H1 (cell line): ENCODE measurements at regions not wholly inside any gene's neighbourhood (a gene's known extent, or its start where the extent isn't known, plus 50 kb on each side); places are given as distances from the start of the nearest gene placed in this dataset.

Experiments used
- CTCF ChIA-PET: fragments of 300-600 bp; sonication (Branson Sonifier 250); formaldehyde crosslinking; loops from one replicate; lab custom pipeline; 2021; ENCODE audit not compliant: partially characterized antibody; lab: Charles Lee
- POLR2A ChIA-PET: fragments of 300-600 bp; sonication (Branson Sonifier 250); formaldehyde crosslinking; loops from one replicate; lab custom pipeline; 2021; ENCODE audit warnings: inconsistent platforms; ENCODE audit not compliant: partially characterized antibody; lab: Charles Lee
- DNase-seq, 2 experiments: peaks; one replicate each; pipeline versions ENCODE4 v3.0.0 to v3.0.0-alpha.2; 2010 to 2022; ENCODE audit warnings: low spot score in 2 of 2, low read depth in 1 of 2, mixed read lengths in 1 of 2
- FAIRE-seq: peaks from 2 replicates; lab custom pipeline; 2011; peaks lifted over from hg19 to GRCh38; lab: Jason Lieb, UNC
- H2AFZ ChIP-seq: 2 replicates; pipeline ENCODE4 v1.8.1; 2012; ENCODE audit warnings: low read length, inconsistent platforms
- H2AK5ac ChIP-seq: 2 replicates; pipeline ENCODE4 v1.6.1; 2013; ENCODE audit warnings: low read depth, low read length
- H2BK120ac ChIP-seq: replicated peaks from 2 replicates; pipeline ENCODE3; 2013; ENCODE audit warnings: low read depth, low read length, inconsistent platforms
- H2BK12ac ChIP-seq: 2 replicates; pipeline ENCODE4 v1.6.1; 2013; ENCODE audit warnings: low read depth, low read length
- H2BK15ac ChIP-seq: 2 replicates; pipeline ENCODE4 v1.6.1; 2013; ENCODE audit warnings: low read length
- H2BK20ac ChIP-seq: 2 replicates; pipeline ENCODE4 v1.6.1; 2013; ENCODE audit warnings: low read length
- H2BK5ac ChIP-seq: 2 replicates; pipeline ENCODE4 v1.6.1; 2013; ENCODE audit warnings: low read depth, low read length
- H3K14ac ChIP-seq: 2 replicates; pipeline ENCODE4 v1.6.1; 2013; ENCODE audit warnings: inconsistent platforms; ENCODE audit not compliant: insufficient read length
- H3K18ac ChIP-seq: 2 replicates; pipeline ENCODE4 v1.6.1; 2013; ENCODE audit warnings: low read length; ENCODE audit errors: extremely low read depth
- H3K23ac ChIP-seq: 2 replicates; pipeline ENCODE4 v1.6.1; 2013; ENCODE audit warnings: inconsistent platforms; ENCODE audit not compliant: insufficient read length
- H3K23me2 ChIP-seq: 2 replicates; pipeline ENCODE4 v1.6.1; 2013; ENCODE audit warnings: low read depth, low read length
- H3K27ac ChIP-seq: 2 replicates; pipeline ENCODE4 v1.6.1; 2011; ENCODE audit warnings: low read depth, low read length, inconsistent platforms
- H3K27me3 ChIP-seq, 4 experiments: replicated peaks in 1 of 4; 1 replicate in 1 of 4; 2 replicates in 3 of 4; pipeline versions ENCODE4 v1.6.1 to v1.8.1; 2011 to 2013; ENCODE audit warnings: low read length in 3 of 4, mild to moderate bottlenecking in 3 of 4, inconsistent platforms in 2 of 4, mixed read lengths in 2 of 4, moderate library complexity in 1 of 4; ENCODE audit not compliant: control insufficient read depth in 3 of 4, insufficient read depth in 3 of 4; ENCODE audit errors: extremely low read depth in 1 of 4
- H3K36me3 ChIP-seq, 4 experiments: 2 replicates each; pipeline versions ENCODE4 v1.6.1 to v1.8.1; 2011 to 2013; ENCODE audit warnings: mild to moderate bottlenecking in 4 of 4, low read length in 3 of 4, moderate library complexity in 2 of 4, control low read depth in 1 of 4, inconsistent platforms in 1 of 4; ENCODE audit not compliant: insufficient read depth in 4 of 4, control insufficient read depth in 2 of 4
- H3K4ac ChIP-seq: replicated peaks from 2 replicates; pipeline ENCODE3; 2013; ENCODE audit warnings: low read length, low read depth, mixed read lengths, inconsistent platforms; ENCODE audit not compliant: insufficient read length
- H3K4me1 ChIP-seq, 4 experiments: replicated peaks in 1 of 4; 1 replicate in 1 of 4; 2 replicates in 3 of 4; pipeline versions ENCODE4 v1.6.1 to v1.8.1; 2011 to 2013; ENCODE audit warnings: low read length in 3 of 4, inconsistent platforms in 2 of 4, mixed read lengths in 1 of 4; ENCODE audit not compliant: insufficient read depth in 4 of 4, control insufficient read depth in 3 of 4
- H3K4me2 ChIP-seq, 2 experiments: 2 replicates each; pipeline versions ENCODE4 v1.6.1 to v1.8.1; 2011 to 2013; ENCODE audit warnings: low read depth in 2 of 2, low read length in 2 of 2, control low read depth in 1 of 2, inconsistent platforms in 1 of 2, mild to moderate bottlenecking in 1 of 2; ENCODE audit not compliant: insufficient read depth in 1 of 2
- H3K4me3 ChIP-seq, 4 experiments: fragments of 200-600, 300-600 bp in 1 of 4; sonication (generic), shearing (Covaris generic), sonication (Bioruptor Twin) in 1 of 4; 2 replicates each; pipeline versions ENCODE4 v1.5.1 to v1.8.1; 2011 to 2016; ENCODE audit warnings: low read length in 4 of 4, low read depth in 3 of 4, control low read depth in 2 of 4, inconsistent platforms in 2 of 4, mild to moderate bottlenecking in 2 of 4, mixed read lengths in 1 of 4, moderate library complexity in 1 of 4; ENCODE audit not compliant: insufficient read depth in 2 of 4; ENCODE audit errors: extremely low read depth in 1 of 4
- H3K56ac ChIP-seq: replicated peaks from 2 replicates; pipeline ENCODE3; 2013; ENCODE audit warnings: low read depth, mild to moderate bottlenecking, mixed read lengths, low read length, inconsistent platforms; ENCODE audit not compliant: insufficient read length
- H3K79me1 ChIP-seq: 2 replicates; pipeline ENCODE4 v1.6.1; 2013; ENCODE audit warnings: low read depth, low read length, control low read depth
- H3K79me2 ChIP-seq, 2 experiments: 2 replicates each; pipeline versions ENCODE4 v1.6.1 to v1.8.1; 2012 to 2013; ENCODE audit warnings: low read length in 2 of 2, mild to moderate bottlenecking in 2 of 2, inconsistent platforms in 1 of 2; ENCODE audit not compliant: insufficient read depth in 2 of 2, control insufficient read depth in 1 of 2
- H3K9ac ChIP-seq, 4 experiments: replicated peaks in 1 of 4; 1 replicate in 1 of 4; 2 replicates in 3 of 4; pipeline versions ENCODE4 v1.6.1 to v1.8.1; 2011 to 2013; ENCODE audit warnings: low read depth in 3 of 4, low read length in 3 of 4, control low read depth in 2 of 4, mild to moderate bottlenecking in 2 of 4, moderate library complexity in 2 of 4, inconsistent platforms in 1 of 4; ENCODE audit errors: extremely low read depth in 1 of 4
- H3K9me3 ChIP-seq, 2 experiments: 2 replicates each; pipeline versions ENCODE4 v1.6.1 to v1.8.1; 2012 to 2013; ENCODE audit warnings: mild to moderate bottlenecking in 2 of 2, moderate library complexity in 2 of 2, control low read depth in 1 of 2, inconsistent platforms in 1 of 2, low read depth in 1 of 2, low read length in 1 of 2, mixed read lengths in 1 of 2; ENCODE audit not compliant: insufficient read depth in 2 of 2
- H4K20me1 ChIP-seq, 2 experiments: replicated peaks in 1 of 2; 2 replicates each; pipeline versions ENCODE3 to v1.8.1; 2011 to 2013; ENCODE audit warnings: inconsistent platforms in 2 of 2, low read length in 2 of 2, mild to moderate bottlenecking in 1 of 2; ENCODE audit not compliant: insufficient read depth in 2 of 2, control insufficient read depth in 1 of 2
- H4K5ac ChIP-seq: 2 replicates; pipeline ENCODE4 v1.6.1; 2013; ENCODE audit warnings: low read length, low read depth, mixed read lengths, inconsistent platforms; ENCODE audit not compliant: insufficient read length
- H4K8ac ChIP-seq: 2 replicates; pipeline ENCODE4 v1.8.0; 2013; ENCODE audit warnings: mild to moderate bottlenecking, moderate library complexity, low read length, inconsistent platforms; ENCODE audit not compliant: insufficient read depth; ENCODE audit errors: extremely low read depth
- H4K91ac ChIP-seq: replicated peaks from 2 replicates; pipeline ENCODE3; 2013; ENCODE audit warnings: low read length, mixed read lengths, inconsistent platforms; ENCODE audit not compliant: insufficient read length
- CEBPB ChIP-seq: IDR thresholded peaks from 2 replicates; pipeline ENCODE4 v1.6.1; 2012; ENCODE audit warnings: low read depth, low read length
- CREB1 ChIP-seq: IDR thresholded peaks from 2 replicates; pipeline ENCODE4 v1.6.1; 2012; ENCODE audit warnings: inconsistent platforms
- HDAC2 ChIP-seq, 2 experiments: fragments of 300-600 bp in 1 of 2; sonication (generic) in 1 of 2; IDR thresholded peaks; 2 replicates each; pipeline ENCODE4 v1.6.1; 2011 to 2012; ENCODE audit warnings: low read depth in 2 of 2, low read length in 2 of 2, mild to moderate bottlenecking in 2 of 2, moderate library complexity in 2 of 2, borderline replicate concordance in 1 of 2, inconsistent platforms in 1 of 2
- POU5F1 ChIP-seq: IDR thresholded peaks from 2 replicates; pipeline ENCODE4 v1.6.1; 2011; ENCODE audit warnings: low read depth, mild to moderate bottlenecking, low read length, moderate library complexity
- TAF1 ChIP-seq: IDR thresholded peaks from 2 replicates; pipeline ENCODE4 v1.6.1; 2011; ENCODE audit warnings: mild to moderate bottlenecking, low read depth, low read length
- WGBS, 2 experiments: shearing (Covaris generic) in 1 of 2; methylation state at CpG; one replicate each; pipeline versions ENCODE4 v1.1.6 to v1.1.7; 2013 to 2015; ENCODE audit warnings: low lambda C conversion rate in 2 of 2, mixed read lengths in 2 of 2, inconsistent platforms in 1 of 2, low coverage in 1 of 2, missing lambda C conversion rate in 1 of 2; ENCODE audit not compliant: insufficient replicate concordance in 2 of 2, insufficient coverage in 1 of 2, insufficient read length in 1 of 2; ENCODE audit errors: extremely low coverage in 1 of 2, missing lambda C conversion rate in 1 of 2; 5-methylcytosine and 5-hydroxymethylcytosine counted together

DNA sequence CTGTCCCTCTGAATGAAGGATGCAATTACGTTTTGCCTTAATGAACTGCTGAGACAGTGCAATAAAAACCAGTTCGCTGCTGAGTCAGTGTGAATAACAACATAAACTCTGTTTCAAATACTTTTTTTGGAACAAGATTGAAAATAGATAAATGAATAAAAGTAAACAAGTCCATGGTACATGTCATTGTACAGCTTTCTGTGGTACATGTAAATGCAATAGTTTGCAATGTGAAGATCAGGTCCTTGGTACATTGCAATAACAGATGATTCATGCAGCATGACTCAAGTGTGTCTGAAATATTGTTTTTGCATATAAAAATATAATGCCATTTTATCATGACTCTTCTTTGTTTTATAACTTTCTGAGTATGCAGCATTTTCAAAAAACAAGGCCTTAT lies 193.4 kb upstream of the PACRGL start:
- TF ChIP-seq CEBPB: no peak
- TF ChIP-seq CREB1: no peak
- TF ChIP-seq TAF1: no peak
- TF ChIP-seq POU5F1: no peak
- no peak for TF ChIP-seq HDAC2 (IDR thresholded peaks at IDR 0.05; ENCODE audit: borderline replicate concordance in 1 of 2, low read depth in 2 of 2, low read length in 2 of 2)
- no peak overlapping the region for H3K4me2 ChIP-seq
- no peaks in the 10 kb centered on the region for H3K79me1 ChIP-seq
- no peak overlapping the region for H4K91ac ChIP-seq
- no peak overlapping the region for H3K23ac ChIP-seq
- no peak overlapping the region for H2BK120ac ChIP-seq
- POLR2A ChIA-PET: no interaction called here
- H2AK5ac ChIP-seq: no peak overlapping the region
- peaks cover 0 to 1% (median 0%) of the 10 kb centered on the region in 4 experiments; a peak in 1 of 7 replicates for H3K27me3 ChIP-seq
- no peak overlapping the region for H2BK12ac ChIP-seq
- H3K18ac ChIP-seq: no peak overlapping the region
- H3K4ac ChIP-seq: no peak overlapping the region
- no peak overlapping the region for H2AFZ ChIP-seq
- no peaks in the 10 kb centered on the region for H3K36me3 ChIP-seq
- no peaks in the 10 kb centered on the region for H3K23me2 ChIP-seq
- no peak overlapping the region for H2BK15ac ChIP-seq
- no peak overlapping the region for H3K56ac ChIP-seq
- FAIRE-seq (no peak), DNase-seq (no peak)
- no peak overlapping the region for H3K4me3 ChIP-seq
- CTCF ChIA-PET: interaction anchor here (1.7 kb wide), 1 partner anchor 75 kb away, joined by 4 read pairs; no protein-coding TSS in a partner anchor
- no peaks in the 10 kb centered on the region for H3K9me3 ChIP-seq
- 83% methylated on average over 2 of the region's 2 CpGs; no CpG with 5 or more reads in 1 of the 2 experiments for WGBS, 2 experiments
- H4K5ac ChIP-seq: no peak overlapping the region
- no peak overlapping the region for H2BK5ac ChIP-seq
- H3K9ac ChIP-seq: no peak overlapping the region
- H3K14ac ChIP-seq: no peak overlapping the region
- H2BK20ac ChIP-seq: no peak overlapping the region
- H3K4me1 ChIP-seq: no peaks in the 10 kb centered on the region
- H3K79me2 ChIP-seq: no peaks in the 10 kb centered on the region
- H3K27ac ChIP-seq: no peak overlapping the region
- no peaks in the 10 kb centered on the region for H4K20me1 ChIP-seq
- H4K8ac ChIP-seq: no peak overlapping the region
